OCI-LY7 (cell line): ENCODE measurements at regions not wholly inside any gene's neighbourhood (a gene's known extent, or its start where the extent isn't known, plus 50 kb on each side); places are given as distances from the start of the nearest gene placed in this dataset.

Source experiments
- BruUV-seq: library from RNA; stranded (reverse); fragments of 400-500 nt; replicated peaks from 2 replicates; lab custom pipeline; 2021; lab: Mats Ljungman, UMichigan
- CTCF ChIA-PET: fragments of 300-600 bp; sonication (Branson Sonifier 250); formaldehyde crosslinking; loops from one replicate; lab custom pipeline; 2022; ENCODE audit warnings: antibody characterized with exemption; ENCODE audit not compliant: unreplicated experiment; lab: Charles Lee
- POLR2A ChIA-PET: fragments of 300-600 bp; sonication (Branson Sonifier 250); formaldehyde crosslinking; loops from one replicate; lab custom pipeline; 2022; ENCODE audit warnings: antibody characterized with exemption; lab: Charles Lee
- DNase-seq: peaks from one replicate; pipeline ENCODE4 v3.0.0-alpha.2; 2015; ENCODE audit warnings: low spot score
- H2AFZ ChIP-seq: fragments of 200-600 bp; sonication (generic), shearing (Covaris generic); 2 replicates; pipeline ENCODE4 v1.6.1; 2014; ENCODE audit warnings: mild to moderate bottlenecking, antibody characterized with exemption, low read length, moderate library complexity
- H3K27ac ChIP-seq: fragments of 200-600 bp; sonication (generic); 2 replicates; pipeline ENCODE4 v1.5.1; 2014; ENCODE audit warnings: mixed run types, low read depth, mild to moderate bottlenecking, moderate library complexity, low read length, inconsistent platforms; ENCODE audit not compliant: poor library complexity, severe bottlenecking
- H3K36me3 ChIP-seq: fragments of 200-600 bp; sonication (generic); 2 replicates; pipeline ENCODE4 v1.6.1; 2014; ENCODE audit warnings: mild to moderate bottlenecking, antibody characterized with exemption, low read length, moderate library complexity, mixed read lengths; ENCODE audit not compliant: insufficient read depth
- H3K4me1 ChIP-seq: fragments of 200-600 bp; sonication (generic); 2 replicates; pipeline ENCODE4 v1.5.1; 2014; ENCODE audit warnings: mild to moderate bottlenecking, low read length; ENCODE audit not compliant: insufficient read depth, poor library complexity, severe bottlenecking
- H3K4me2 ChIP-seq: fragments of 200-600 bp; sonication (generic); 2 replicates; pipeline ENCODE4 v1.6.1; 2014; ENCODE audit warnings: mild to moderate bottlenecking, low read length
- H3K4me3 ChIP-seq: fragments of 200-600 bp; sonication (generic); 2 replicates; pipeline ENCODE4 v1.5.1; 2014; ENCODE audit warnings: mild to moderate bottlenecking, low read depth, low read length; ENCODE audit not compliant: poor library complexity, severe bottlenecking
- H3K79me2 ChIP-seq: fragments of 200-600 bp; sonication (generic); 2 replicates; pipeline ENCODE4 v1.6.1; 2016; ENCODE audit warnings: low read depth, mild to moderate bottlenecking, low read length, moderate library complexity, mixed read lengths; ENCODE audit not compliant: insufficient read depth
- H3K9me2 ChIP-seq: fragments of 200-600 bp; sonication (generic); 2 replicates; pipeline ENCODE4 v1.6.1; 2016; ENCODE audit warnings: mild to moderate bottlenecking, low read length, mixed read lengths; ENCODE audit not compliant: insufficient read depth
- H3K9me3 ChIP-seq: fragments of 200-600 bp; sonication (generic); 2 replicates; pipeline ENCODE4 v1.6.1; 2014; ENCODE audit warnings: mild to moderate bottlenecking, mixed run types, low read length, mixed read lengths
- H4K20me1 ChIP-seq: fragments of 200-600 bp; sonication (generic); 2 replicates; pipeline ENCODE4 v1.6.1; 2014; ENCODE audit warnings: mild to moderate bottlenecking, antibody characterized with exemption, low read length, moderate library complexity, mixed read lengths; ENCODE audit not compliant: insufficient read depth
- EZH2phosphoT487 ChIP-seq: fragments of 200-600 bp; sonication (generic); IDR thresholded peaks from 2 replicates; pipeline ENCODE4 v1.6.1; 2018; ENCODE audit warnings: low read depth, borderline replicate concordance, mild to moderate bottlenecking, mixed run types, antibody characterized with exemption, low read length, moderate library complexity, mixed read lengths
- intact Hi-C: fragments of 100-400 bp; cut with micrococcal nuclease; formaldehyde crosslinking; loops from one replicate; pipeline ENCODE4 v1.10.0; 2022; ENCODE audit not compliant: unreplicated experiment
- TF ChIP-seq, protein P1 (sequence below): fragments of 200-600 bp; sonication (generic); conservative IDR thresholded peaks from 2 replicates; pipeline ENCODE4 v1.5.1; 2014; ENCODE audit warnings: mild to moderate bottlenecking, antibody characterized with exemption, low read length, moderate library complexity, mixed read lengths

DNA sequence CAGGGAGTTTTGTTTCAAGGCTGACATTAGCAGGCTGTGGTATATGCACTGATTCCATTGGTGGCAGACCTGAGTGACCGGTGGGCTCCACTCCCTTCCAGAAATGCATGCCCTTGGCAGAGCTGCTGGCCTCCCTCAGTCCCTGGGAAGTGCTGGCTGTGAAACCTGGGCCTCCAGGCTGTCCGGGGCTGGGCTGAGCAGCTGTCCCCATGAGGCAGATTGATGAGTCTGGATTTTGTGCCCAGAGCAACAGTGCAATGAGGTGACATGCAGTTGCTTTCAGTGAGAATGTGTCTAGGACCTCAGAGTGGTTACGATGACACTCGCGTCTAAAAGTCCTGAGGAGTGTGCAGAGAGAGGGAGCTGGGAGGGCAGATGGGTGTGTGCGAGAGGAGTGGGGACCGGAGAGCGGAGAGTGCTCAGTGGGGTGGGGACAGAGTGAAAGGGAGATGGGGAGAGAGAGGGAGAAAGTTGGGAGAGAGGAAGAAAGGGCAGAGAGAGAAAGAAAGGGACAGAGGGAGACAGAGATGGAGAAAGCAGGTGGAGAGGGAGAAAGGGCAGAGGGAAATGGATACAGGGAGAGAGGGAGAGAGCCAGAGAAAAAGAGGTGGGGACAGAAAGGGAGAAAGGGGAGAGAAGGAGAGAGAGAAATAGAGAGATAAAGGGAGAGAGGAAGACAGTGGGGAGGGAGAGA lies 978.3 kb downstream of the BRD1 start:
- ChIA-PET POLR2A (no interaction called here), CTCF (no interaction called here)
- H3K4me3 ChIP-seq = no peak overlapping the region
- no peaks in the 10 kb centered on the region for H3K36me3 ChIP-seq
- no peaks in the 10 kb centered on the region for H3K4me1 ChIP-seq
- no peak for DNase-seq
- H2AFZ ChIP-seq = no peak overlapping the region
- no peak overlapping the region for H3K4me2 ChIP-seq
- no peaks in the 10 kb centered on the region for H3K79me2 ChIP-seq
- no peaks in the 10 kb centered on the region for H3K9me2 ChIP-seq
- H4K20me1 ChIP-seq = no peaks in the 10 kb centered on the region
- no peaks in the 10 kb centered on the region for H3K9me3 ChIP-seq
- BruUV-seq = no TSS peak
- TF ChIP-seq, protein P1, sequence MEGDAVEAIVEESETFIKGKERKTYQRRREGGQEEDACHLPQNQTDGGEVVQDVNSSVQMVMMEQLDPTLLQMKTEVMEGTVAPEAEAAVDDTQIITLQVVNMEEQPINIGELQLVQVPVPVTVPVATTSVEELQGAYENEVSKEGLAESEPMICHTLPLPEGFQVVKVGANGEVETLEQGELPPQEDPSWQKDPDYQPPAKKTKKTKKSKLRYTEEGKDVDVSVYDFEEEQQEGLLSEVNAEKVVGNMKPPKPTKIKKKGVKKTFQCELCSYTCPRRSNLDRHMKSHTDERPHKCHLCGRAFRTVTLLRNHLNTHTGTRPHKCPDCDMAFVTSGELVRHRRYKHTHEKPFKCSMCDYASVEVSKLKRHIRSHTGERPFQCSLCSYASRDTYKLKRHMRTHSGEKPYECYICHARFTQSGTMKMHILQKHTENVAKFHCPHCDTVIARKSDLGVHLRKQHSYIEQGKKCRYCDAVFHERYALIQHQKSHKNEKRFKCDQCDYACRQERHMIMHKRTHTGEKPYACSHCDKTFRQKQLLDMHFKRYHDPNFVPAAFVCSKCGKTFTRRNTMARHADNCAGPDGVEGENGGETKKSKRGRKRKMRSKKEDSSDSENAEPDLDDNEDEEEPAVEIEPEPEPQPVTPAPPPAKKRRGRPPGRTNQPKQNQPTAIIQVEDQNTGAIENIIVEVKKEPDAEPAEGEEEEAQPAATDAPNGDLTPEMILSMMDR = no peak
- TF ChIP-seq EZH2phosphoT487 = no peak
- H3K27ac ChIP-seq = no peak overlapping the region
- intact Hi-C loops = no loop called here

- no peaks in the 10 kb centered on the region for H4K20me1 ChIP-seq
- intact Hi-C loops = no loop called here
Measured at GRCh38 chr22:48846200-48846599, 981.5 kb downstream of the BRD1 start.

More at GRCh38 chr22:48846200-48846599, 981.5 kb downstream of the BRD1 start:
- ChIA-PET POLR2A (no interaction called here), CTCF (no interaction called here)
- no peaks in the 10 kb centered on the region for H3K9me3 ChIP-seq
- no peak overlapping the region for H3K4me2 ChIP-seq
- no peak overlapping the region for H3K27ac ChIP-seq
- H3K36me3 ChIP-seq = no peaks in the 10 kb centered on the region
- DNase-seq = no peak
- H3K9me2 ChIP-seq = no peaks in the 10 kb centered on the region
- BruUV-seq = no TSS peak
- no peaks in the 10 kb centered on the region for H3K79me2 ChIP-seq
- peaks cover 16% of the 10 kb centered on the region for H3K4me1 ChIP-seq
- TF ChIP-seq, protein P1 = no peak
- TF ChIP-seq EZH2phosphoT487 = no peak
- no peak overlapping the region for H3K4me3 ChIP-seq
- no peak overlapping the region for H2AFZ ChIP-seq
